ENCODE measurements at regions not wholly inside any gene's neighbourhood (a gene's known extent, or its start where the extent isn't known, plus 50 kb on each side); places are given as distances from the start of the nearest gene placed in this dataset.

DNA sequence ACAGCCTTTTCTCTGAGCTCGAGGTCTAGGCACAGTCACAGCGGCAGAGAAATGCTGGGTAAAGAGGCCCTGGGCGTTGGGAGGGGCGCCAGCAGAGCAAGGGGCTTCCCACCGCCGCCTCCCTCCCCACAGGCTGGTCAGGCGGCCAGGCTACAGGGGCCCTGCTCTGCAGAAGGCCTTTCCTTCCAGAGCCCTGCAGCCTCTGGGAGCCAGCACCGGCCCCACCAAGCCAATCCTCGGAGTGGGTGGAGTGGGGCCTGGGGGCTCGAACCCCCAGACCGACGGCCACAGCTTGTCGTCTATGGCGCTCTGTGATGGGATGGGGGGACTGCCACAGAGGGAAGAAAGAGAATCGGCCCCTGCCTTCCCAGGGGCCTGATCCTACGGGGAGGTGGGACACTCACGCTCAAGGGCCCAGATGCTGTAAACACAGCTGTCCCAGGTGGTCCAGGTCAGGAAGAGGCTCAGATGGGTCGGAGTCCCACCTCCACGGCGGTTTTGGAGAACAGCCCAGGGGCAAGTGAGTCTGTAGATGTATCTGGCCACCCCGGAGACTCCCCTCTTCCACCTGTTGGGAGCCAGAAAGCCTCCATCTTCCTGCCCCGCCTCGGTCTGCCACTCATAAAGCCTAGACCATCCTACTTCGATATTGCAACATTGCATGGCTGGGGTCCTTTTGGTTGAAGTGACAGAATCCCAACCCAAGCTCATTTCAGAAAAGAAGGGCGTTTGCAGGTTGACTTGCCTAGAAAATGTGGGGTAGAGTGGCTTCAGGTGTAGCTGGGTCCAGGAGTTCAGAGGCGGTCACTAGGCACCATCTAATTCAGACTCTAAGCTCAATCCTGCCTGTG, 95.6 kb downstream of the SIK1 start:
- H3K27ac Mint-ChIP-seq: no peak overlapping the region
- peaks cover 28% of the 10 kb centered on the region for H3K4me1 Mint-ChIP-seq
- no peak overlapping the region for H3K4me3 Mint-ChIP-seq
- no peaks in the 10 kb centered on the region for H3K27me3 Mint-ChIP-seq
- ATAC-seq: peak; percentile 22
- peaks cover 5% of the 10 kb centered on the region for H3K9me3 Mint-ChIP-seq
- no peaks in the 10 kb centered on the region for H3K36me3 Mint-ChIP-seq

DNA sequence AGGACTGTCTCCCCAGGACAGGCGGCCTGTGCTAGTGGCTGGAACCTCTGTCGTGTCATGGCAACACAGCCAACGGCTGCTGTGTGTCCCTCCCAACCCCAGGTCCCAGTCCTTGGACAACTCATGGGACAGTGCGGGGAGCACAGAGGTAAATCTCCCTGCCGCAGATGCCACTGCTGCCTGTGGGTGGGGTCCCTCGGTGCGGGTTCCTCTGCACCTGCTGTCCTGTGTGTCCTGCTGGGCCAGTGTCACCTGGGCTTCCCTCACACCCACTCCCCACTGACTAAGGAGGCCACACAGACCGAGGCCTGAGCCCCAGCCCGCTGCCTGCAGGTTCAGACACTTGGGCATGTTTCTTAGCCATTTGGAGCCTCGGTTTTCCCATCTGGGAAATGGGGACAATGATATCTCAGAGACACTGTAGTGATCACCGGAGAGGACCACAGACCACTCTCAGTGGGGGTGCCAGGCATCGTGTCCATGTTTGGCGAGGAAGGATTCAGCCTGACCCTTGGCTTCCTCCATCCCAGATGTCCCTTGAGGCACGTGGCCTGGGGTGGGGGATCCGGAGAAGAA, 96.5 kb downstream of the SIK1 start:
- Mint-ChIP-seq H3K4me1 (peaks cover 35% of the 10 kb centered on the region), H3K4me3 (no peak overlapping the region), H3K9me3 (no peaks in the 10 kb centered on the region), H3K27ac (no peak overlapping the region), H3K27me3 (no peaks in the 10 kb centered on the region), H3K36me3 (no peaks in the 10 kb centered on the region)
- ATAC-seq: no peak

DNA sequence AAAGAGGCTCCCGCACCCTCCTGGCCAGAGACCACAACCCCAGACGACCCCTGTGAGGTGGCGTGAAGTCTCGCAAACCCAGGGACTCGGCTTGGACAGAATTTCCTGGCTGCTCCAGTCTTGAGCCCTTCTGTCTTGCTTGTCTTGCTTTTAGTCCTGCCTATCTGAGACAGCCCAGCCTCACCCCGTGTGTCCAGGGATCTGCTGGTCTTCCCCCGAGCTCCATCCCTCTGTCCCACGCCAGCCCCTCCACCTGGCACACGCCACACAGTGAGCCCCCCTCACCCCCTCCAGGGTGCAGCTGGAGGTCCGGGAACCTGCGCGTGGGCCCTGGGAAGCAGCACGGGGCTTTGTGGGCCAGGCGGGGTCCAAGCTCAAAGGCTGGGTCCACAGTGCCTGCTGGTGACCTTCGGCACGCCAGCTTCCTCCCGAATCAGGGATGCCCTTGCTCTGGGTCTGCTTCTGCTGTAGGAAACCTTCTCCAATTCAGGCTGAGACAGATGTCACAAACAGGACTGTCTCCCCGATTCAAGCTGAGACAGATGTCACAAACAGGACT, 97.1 kb downstream of the SIK1 start:
- H3K4me1 Mint-ChIP-seq: peaks cover 33% of the 10 kb centered on the region
- H3K36me3 Mint-ChIP-seq: no peaks in the 10 kb centered on the region
- H3K27me3 Mint-ChIP-seq: no peaks in the 10 kb centered on the region
- H3K27ac Mint-ChIP-seq: no peak overlapping the region
- H3K4me3 Mint-ChIP-seq: no peak overlapping the region
- no peak for ATAC-seq
- H3K9me3 Mint-ChIP-seq: no peaks in the 10 kb centered on the region

DNA sequence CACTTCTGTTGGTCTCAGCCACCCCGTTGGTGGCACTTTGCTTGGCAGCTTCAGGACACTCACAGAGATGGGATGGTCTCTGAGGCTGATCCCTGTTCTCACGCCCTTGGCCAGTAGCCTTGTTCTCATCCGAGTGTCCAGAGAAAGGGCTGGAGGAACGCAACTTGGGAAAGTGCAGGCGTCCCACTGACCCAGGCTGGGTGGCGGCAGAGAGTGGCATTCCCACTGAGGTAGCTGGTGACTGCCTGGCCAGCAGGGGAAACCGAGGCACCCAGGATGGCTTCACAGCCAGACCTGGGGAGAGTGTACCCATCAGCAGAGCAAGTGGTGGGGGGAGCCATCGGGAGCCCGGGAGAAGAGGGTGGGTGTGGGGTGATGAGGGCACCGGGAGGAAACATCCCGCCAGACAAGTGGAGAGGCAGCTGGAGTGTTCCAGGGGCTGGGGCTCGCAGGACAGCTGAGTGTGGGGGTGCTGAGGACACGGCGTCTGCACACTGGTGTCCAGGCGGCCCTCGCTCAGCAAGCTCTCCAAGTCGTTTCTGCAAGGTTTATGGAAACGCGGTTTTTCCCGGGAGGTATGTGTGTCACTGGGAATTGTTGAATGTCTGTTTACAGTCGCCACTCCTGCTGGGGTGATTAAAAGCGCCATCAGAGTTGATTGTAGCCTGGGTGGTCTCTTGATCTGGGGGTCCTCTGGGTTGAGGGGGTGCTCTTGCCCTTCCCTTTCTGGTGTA, 97.8 kb downstream of the SIK1 start:
- Mint-ChIP-seq H3K4me1 (peaks cover 28% of the 10 kb centered on the region), H3K4me3 (no peak overlapping the region), H3K27me3 (no peaks in the 10 kb centered on the region), H3K36me3 (no peaks in the 10 kb centered on the region), H3K9me3 (no peaks in the 10 kb centered on the region), H3K27ac (no peak overlapping the region)
- ATAC-seq: no peak

DNA sequence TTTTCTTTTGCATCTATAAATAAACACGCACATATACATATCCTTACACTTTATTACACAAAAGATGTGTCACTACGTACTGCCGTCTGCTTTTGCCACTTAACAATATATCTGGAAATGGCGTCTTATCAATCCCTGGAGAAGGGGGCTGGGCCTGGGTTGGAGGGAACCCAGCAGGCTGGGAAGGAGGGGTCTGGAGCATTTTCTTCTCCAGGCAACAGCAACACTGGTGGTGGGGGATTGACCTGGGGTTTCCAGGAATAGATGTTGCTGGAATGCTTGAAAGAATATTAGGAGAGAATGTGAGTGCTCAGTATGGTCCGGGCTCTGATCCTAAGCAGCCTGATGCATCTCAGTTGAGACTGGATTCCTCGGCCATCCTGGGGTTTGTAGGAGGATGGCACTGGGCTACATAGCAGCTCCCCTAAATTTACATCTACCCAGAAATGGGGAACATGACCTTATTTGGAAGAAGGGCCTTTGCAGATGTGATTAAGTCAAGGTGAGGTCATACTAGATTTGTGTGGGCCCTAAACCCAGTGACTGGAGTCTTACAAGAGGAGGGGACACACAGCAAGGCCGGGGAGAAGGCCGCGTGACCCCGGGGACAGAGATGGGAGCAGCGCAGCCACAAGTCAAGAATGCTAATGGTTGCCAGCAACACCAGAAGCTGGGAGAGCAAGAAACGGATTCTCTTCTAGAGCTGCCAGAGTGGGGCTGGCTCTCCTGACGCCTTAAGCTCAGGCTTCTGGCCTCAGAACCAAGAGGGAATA, 98.6 kb downstream of the SIK1 start:
- no peak for ATAC-seq
- no peaks in the 10 kb centered on the region for H3K36me3 Mint-ChIP-seq
- H3K4me1 Mint-ChIP-seq: peaks cover 28% of the 10 kb centered on the region
- H3K27ac Mint-ChIP-seq: no peak overlapping the region
- no peak overlapping the region for H3K4me3 Mint-ChIP-seq
- no peaks in the 10 kb centered on the region for H3K9me3 Mint-ChIP-seq
- H3K27me3 Mint-ChIP-seq: no peaks in the 10 kb centered on the region

DNA sequence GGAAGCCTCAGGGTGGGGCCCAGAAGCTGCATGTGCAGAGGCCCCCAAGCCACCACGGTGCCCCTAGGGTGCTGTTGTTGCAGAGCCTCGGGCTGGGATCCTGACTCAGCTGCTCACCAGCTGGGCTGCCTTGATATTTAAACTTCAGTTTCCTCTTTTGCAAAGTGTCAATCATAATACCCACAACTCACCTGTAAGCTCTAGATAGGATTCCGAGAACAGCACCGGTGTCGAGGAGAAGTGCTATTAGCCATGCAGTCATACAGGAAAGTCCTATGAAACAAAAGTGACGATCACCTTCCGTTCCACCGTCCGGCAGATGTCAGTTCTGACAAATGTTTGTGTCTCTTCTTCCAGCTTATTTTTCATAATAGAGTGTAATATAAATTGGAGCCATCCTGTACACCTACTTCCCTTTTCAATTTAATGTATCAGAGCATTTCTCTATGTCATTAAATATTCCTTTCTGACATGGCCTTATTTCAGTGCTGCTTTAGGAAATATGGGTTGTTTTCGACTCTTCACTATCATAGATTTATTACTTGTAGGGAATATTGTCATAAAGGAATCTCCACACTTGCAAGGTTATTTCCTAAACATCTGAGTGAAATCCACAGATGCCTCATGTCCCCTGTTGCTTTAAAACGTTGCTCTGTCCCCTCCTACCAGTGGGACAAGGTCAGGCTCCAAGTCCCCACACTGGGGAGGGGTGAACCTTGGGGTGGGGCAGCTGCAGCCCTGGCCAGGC, 100.8 kb downstream of the SIK1 start:
- Mint-ChIP-seq H3K36me3 (no peaks in the 10 kb centered on the region), H3K4me1 (peaks cover 28% of the 10 kb centered on the region), H3K27ac (peak overlapping the region; percentile 30), H3K9me3 (no peaks in the 10 kb centered on the region), H3K4me3 (no peak overlapping the region), H3K27me3 (no peaks in the 10 kb centered on the region)
- ATAC-seq: peak; percentile 85

DNA sequence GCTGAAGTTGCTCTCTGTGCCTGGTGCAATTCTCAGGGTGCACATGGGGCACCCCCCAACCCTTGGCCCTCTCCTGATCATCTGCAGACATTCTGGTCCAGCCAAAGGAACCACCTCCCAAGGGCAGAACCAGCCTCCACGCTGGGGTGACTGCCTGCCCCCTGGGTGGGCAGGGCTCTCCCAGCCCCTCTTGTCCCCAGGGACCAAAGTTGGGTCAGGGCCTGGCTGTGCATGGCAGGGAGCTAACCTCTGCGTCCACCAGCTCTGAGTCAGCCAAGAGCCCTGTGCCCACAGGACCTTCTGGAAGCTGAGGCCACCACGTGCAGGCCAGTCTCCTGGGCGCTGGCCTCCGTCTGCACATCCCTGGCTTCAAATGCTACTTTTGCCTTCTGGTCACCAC, 101.9 kb downstream of the SIK1 start:
- H3K4me3 Mint-ChIP-seq: no peak overlapping the region
- no peak for ATAC-seq
- H3K4me1 Mint-ChIP-seq: peaks cover 39% of the 10 kb centered on the region
- H3K36me3 Mint-ChIP-seq: no peaks in the 10 kb centered on the region
- H3K27ac Mint-ChIP-seq: no peak overlapping the region
- no peaks in the 10 kb centered on the region for H3K27me3 Mint-ChIP-seq
- no peaks in the 10 kb centered on the region for H3K9me3 Mint-ChIP-seq

DNA sequence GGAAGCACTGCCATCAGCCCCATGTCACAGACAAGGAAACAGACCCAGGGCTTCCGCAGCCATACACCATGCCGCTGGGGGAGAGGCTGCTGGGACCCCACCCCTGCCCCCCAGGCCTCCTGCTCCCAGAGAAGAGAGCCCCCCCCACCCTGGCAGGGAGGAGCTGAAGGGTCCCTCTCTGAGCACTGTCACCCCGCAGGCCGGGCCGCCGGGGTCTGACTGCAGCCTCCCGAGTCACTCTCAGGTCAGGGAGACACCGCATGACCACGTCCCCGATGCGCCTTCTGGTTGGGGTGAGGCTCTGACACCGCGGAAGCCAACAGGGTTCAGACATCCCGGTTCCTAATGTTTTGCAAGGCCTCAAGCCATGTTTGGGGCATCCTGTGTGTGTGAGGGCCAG, 102.3 kb downstream of the SIK1 start:
- Mint-ChIP-seq H3K36me3 (no peaks in the 10 kb centered on the region), H3K4me3 (no peak overlapping the region), H3K27ac (no peak overlapping the region), H3K4me1 (peaks cover 43% of the 10 kb centered on the region), H3K9me3 (no peaks in the 10 kb centered on the region), H3K27me3 (no peaks in the 10 kb centered on the region)
- ATAC-seq: no peak

DNA sequence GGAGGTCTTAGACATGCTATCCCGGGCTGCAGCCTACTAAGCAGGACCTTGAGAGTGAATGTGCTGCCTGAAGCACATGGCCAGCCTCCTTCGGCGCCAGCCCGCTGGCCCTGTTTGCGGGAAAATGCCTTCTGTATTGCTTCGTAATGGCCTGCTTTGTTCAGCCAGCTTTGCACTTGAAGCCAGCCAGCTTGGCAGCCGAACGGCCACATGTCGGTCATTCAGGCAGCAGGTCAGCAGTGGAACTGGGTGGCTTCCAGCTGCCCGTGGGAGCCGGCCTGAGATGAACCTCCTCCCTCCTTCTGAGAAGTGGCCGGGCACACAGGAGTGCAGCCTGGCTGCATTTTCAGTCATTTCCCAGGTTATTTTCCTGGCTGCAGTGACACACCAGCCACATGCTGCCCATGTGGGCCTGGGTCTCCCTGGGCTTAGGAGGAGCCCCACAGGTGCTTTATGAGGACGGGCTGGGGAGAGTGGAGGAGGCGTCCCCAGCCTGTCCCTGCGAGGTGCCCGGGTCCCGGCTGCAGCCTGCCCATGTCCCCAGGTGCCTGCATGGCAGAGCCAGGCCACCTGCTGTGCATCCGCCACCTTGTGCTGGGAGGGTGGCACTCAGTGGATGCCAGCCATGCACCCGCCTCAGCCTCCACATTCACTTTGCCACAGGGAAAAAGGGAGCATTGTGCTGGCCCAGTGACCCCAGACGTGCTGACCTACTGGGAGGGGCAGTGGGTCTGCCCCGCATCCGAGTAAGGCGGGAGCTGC, 103.5 kb downstream of the SIK1 start:
- H3K9me3 Mint-ChIP-seq: no peaks in the 10 kb centered on the region
- no peak overlapping the region for H3K4me3 Mint-ChIP-seq
- peaks cover 53% of the 10 kb centered on the region for H3K4me1 Mint-ChIP-seq
- ATAC-seq: no peak
- H3K27ac Mint-ChIP-seq: no peak overlapping the region
- no peaks in the 10 kb centered on the region for H3K27me3 Mint-ChIP-seq
- no peaks in the 10 kb centered on the region for H3K36me3 Mint-ChIP-seq

DNA sequence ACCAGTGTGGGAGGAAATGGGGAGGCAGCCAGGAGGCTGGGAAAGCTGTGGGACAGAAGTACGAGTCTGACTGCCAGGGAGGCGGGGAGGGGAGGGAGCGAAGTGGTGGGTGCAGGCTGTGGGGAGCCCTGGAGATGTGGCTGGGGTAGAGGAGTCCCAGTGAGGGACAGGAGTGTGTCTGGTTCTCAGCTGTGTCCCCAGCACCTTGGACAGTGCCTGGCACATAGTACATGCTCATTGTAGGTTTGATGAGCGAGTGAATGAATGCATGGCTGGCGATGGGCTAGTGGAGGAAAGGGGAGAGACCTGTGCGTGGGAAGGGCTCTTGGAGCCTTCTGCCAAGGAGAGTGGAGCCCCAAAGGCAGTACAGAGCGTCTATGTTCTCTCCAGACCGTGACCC, 104.1 kb downstream of the SIK1 start:
- Mint-ChIP-seq H3K36me3 (no peaks in the 10 kb centered on the region), H3K9me3 (no peaks in the 10 kb centered on the region), H3K4me3 (no peak overlapping the region), H3K27me3 (no peaks in the 10 kb centered on the region), H3K4me1 (peaks cover 48% of the 10 kb centered on the region), H3K27ac (no peak overlapping the region)
- no peak for ATAC-seq

DNA sequence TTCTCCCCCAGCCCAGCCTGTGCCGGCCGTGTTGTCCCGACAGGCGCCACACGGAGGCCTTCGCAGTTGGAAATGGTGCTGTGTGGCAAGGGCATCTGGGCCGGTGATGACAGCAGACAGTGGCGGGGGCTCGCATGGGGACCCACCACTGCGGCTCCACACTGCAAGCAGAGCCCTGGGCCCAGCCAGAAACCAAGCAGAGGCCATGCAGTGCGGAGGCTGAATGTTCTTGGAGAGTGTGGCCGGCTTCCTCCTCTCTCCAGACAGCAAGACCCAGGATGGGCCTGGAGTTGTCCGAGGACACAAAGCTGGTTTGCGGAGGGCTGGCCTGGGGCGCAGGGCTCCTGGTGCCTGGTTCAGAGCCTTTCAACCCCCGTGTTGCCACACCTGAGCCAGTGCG, 104.6 kb downstream of the SIK1 start:
- Mint-ChIP-seq H3K36me3 (no peaks in the 10 kb centered on the region), H3K27ac (no peak overlapping the region), H3K4me3 (no peak overlapping the region), H3K27me3 (no peaks in the 10 kb centered on the region), H3K4me1 (peaks cover 48% of the 10 kb centered on the region), H3K9me3 (no peaks in the 10 kb centered on the region)
- ATAC-seq: no peak

DNA sequence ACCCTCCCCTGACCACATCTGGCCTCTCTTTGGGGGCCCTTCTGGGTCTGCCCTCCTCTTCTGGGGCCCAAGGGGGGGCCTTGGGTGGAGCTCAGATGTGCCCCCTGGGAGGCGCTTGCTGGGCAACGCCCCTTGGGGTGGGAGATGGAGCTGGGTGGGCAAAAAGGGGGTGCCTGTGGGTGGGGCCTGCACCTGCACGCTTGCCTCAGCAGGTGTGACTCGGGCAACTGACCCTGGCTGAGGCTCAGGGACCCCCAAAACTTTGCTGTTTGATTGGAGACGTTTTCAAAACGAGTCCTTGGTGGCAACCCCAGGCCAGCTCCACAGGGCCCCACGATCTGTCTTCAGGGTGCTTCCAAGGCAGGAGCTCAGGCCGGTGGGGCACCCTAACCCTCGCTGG, 105.3 kb downstream of the SIK1 start:
- H3K9me3 Mint-ChIP-seq: no peaks in the 10 kb centered on the region
- peaks cover 45% of the 10 kb centered on the region for H3K4me1 Mint-ChIP-seq
- no peaks in the 10 kb centered on the region for H3K27me3 Mint-ChIP-seq
- no peak overlapping the region for H3K27ac Mint-ChIP-seq
- H3K4me3 Mint-ChIP-seq: no peak overlapping the region
- ATAC-seq: no peak
- H3K36me3 Mint-ChIP-seq: no peaks in the 10 kb centered on the region

DNA sequence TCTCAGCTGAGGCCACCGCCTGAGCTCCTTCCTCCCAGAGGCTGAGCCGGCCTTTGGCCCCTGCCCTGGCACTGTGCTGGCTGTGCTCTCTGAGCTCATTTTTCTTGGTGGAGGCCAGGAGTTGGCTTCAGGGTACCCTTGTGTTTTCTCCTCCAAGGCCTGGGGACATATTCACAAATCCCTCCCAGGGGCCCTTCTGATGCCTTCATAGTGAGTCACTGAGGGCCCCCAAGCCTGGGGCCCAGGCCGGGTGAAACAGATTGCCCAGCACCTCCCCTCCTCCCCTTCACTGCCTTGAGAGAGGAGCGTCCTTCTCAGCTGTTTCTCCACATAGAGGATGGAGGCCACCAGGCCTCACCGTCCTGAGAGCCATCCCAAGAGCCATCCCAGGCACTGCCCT, 105.8 kb downstream of the SIK1 start:
- Mint-ChIP-seq H3K9me3 (no peaks in the 10 kb centered on the region), H3K4me1 (peaks cover 40% of the 10 kb centered on the region), H3K4me3 (no peak overlapping the region), H3K36me3 (no peaks in the 10 kb centered on the region), H3K27me3 (no peaks in the 10 kb centered on the region), H3K27ac (no peak overlapping the region)
- no peak for ATAC-seq

DNA sequence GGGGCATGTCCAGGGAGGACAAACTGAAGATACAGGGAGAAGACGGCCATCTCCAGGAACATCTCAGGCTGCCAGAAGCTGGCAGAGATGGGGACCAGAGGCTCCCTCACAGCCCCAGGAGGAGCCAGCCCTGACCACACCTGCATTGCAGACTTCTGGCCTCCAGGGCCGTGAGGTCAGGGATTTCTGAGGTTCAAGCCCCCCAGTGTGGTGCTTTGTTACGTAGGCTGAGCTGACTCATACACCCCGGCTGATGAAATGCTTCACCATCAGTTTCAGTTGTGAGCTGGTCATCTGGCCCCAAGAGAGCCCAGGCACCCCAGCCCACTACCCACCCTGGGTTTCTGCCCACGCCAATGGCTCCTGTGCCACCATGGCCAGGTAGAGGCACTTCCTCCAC, 106.4 kb downstream of the SIK1 start:
- Mint-ChIP-seq H3K27ac (no peak overlapping the region), H3K4me3 (no peak overlapping the region), H3K27me3 (peaks cover 6% of the 10 kb centered on the region), H3K4me1 (peaks cover 40% of the 10 kb centered on the region), H3K9me3 (no peaks in the 10 kb centered on the region), H3K36me3 (no peaks in the 10 kb centered on the region)
- ATAC-seq: no peak

Measured in stimulated activated memory B cell treated with anti-CD40 and anti-IgM and Interleukin-4, amounts not matched to agents 10 μg/mL and 1 μg/mL and 100 μg/mL, for 72 hours (primary cell).